ENCODE measurements at regions not wholly inside any gene's neighbourhood (a gene's known extent, or its start where the extent isn't known, plus 50 kb on each side); places are given as distances from the start of the nearest gene placed in this dataset.

DNA sequence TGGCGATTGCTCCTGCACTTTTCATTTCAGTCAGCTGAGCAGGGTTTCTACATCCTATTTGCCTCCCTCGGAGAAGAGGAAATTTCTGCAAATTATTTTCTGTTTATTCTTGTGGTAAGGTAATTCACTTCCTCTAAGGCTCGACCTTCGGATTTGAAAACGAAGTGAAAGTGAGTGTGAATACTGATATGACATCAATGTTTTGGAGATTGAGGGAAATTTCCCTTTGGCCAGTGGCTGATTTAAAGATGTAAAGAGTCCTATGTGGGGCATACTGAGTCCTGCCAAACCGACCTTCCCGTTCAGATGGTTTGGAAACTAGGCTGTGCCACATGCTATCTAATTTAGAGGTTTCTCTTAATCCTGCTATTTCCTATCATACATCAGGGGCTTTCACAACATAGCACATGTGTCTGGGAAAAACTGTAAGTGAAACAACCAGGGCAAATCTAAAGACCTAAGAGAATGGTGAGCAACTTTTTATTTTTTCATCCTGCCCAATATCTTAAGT, 112.3 kb downstream of the POSTN start:
- TF ChIP-seq CHD2 (IDR thresholded peaks at IDR 0.05; ENCODE audit: low read length, partially characterized antibody) (no peak), NFE2L2 (conservative IDR thresholded peaks at IDR 0.05; ENCODE audit: low read length) (no peak), POLR2A (IDR thresholded peaks at IDR 0.05; ENCODE audit: low read length) (no peak), MYC (IDR thresholded peaks at IDR 0.05; ENCODE audit: borderline replicate concordance, low read length) (no peak), RAD21 (conservative IDR thresholded peaks at IDR 0.05 in 1 of 2, IDR thresholded peaks at IDR 0.05 in 1 of 2) (no peak), CEBPB (IDR thresholded peaks at IDR 0.05) (no peak)
- TF ChIP-seq, protein P1, sequence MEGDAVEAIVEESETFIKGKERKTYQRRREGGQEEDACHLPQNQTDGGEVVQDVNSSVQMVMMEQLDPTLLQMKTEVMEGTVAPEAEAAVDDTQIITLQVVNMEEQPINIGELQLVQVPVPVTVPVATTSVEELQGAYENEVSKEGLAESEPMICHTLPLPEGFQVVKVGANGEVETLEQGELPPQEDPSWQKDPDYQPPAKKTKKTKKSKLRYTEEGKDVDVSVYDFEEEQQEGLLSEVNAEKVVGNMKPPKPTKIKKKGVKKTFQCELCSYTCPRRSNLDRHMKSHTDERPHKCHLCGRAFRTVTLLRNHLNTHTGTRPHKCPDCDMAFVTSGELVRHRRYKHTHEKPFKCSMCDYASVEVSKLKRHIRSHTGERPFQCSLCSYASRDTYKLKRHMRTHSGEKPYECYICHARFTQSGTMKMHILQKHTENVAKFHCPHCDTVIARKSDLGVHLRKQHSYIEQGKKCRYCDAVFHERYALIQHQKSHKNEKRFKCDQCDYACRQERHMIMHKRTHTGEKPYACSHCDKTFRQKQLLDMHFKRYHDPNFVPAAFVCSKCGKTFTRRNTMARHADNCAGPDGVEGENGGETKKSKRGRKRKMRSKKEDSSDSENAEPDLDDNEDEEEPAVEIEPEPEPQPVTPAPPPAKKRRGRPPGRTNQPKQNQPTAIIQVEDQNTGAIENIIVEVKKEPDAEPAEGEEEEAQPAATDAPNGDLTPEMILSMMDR (IDR thresholded peaks at IDR 0.05): no peak
